ENCODE measurements at regions not wholly inside any gene's neighbourhood (a gene's known extent, or its start where the extent isn't known, plus 50 kb on each side); places are given as distances from the start of the nearest gene placed in this dataset.

DNA sequence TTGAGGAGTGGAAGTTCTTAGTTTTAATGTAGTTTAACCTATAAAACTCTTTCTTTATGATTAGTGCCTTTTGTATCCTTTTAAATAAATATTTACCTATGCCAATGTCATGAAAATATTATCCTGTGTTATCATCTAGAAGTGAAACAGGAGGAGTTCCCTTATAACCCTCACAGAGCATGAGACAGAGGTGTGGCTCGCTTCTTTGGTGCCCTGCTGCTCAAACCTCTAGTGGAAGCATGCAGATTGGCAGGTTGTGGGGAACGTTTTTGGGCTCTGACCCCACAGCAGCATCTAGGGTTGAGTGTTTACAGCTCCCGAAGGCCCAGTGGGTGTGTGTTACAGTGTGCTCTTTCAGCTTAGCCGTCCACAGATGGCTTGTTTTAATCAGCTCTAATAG is 459.4 kb upstream of the AZI2 start:
- TF ChIP-seq, protein P1, sequence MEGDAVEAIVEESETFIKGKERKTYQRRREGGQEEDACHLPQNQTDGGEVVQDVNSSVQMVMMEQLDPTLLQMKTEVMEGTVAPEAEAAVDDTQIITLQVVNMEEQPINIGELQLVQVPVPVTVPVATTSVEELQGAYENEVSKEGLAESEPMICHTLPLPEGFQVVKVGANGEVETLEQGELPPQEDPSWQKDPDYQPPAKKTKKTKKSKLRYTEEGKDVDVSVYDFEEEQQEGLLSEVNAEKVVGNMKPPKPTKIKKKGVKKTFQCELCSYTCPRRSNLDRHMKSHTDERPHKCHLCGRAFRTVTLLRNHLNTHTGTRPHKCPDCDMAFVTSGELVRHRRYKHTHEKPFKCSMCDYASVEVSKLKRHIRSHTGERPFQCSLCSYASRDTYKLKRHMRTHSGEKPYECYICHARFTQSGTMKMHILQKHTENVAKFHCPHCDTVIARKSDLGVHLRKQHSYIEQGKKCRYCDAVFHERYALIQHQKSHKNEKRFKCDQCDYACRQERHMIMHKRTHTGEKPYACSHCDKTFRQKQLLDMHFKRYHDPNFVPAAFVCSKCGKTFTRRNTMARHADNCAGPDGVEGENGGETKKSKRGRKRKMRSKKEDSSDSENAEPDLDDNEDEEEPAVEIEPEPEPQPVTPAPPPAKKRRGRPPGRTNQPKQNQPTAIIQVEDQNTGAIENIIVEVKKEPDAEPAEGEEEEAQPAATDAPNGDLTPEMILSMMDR (IDR thresholded peaks at IDR 0.05; ENCODE audit: low read length), result no peak
- TF ChIP-seq EZH2 (optimal IDR thresholded peaks at IDR 0.05; ENCODE audit: low read depth, low read length) (no peak), EZH2phosphoT487 (IDR thresholded peaks at IDR 0.05; ENCODE audit: low read length) (no peak)

Data from MM.1S (cell line).